AG04450 (cell line): ENCODE measurements at regions not wholly inside any gene's neighbourhood (a gene's known extent, or its start where the extent isn't known, plus 50 kb on each side); places are given as distances from the start of the nearest gene placed in this dataset.

Experiments used
- CTCF ChIA-PET: fragments of 300-600, 350-600 bp; formaldehyde crosslinking; extraction: SDS; loops from one replicate; lab custom pipeline; 2022; ENCODE audit warnings: antibody characterized with exemption, inconsistent platforms; lab: Charles Lee
- POLR2A ChIA-PET: fragments of 350-600 bp; formaldehyde crosslinking; extraction: SDS; loops from one replicate; lab custom pipeline; 2021; ENCODE audit warnings: antibody characterized with exemption, inconsistent platforms; lab: Yijun Ruan, JAX
- DNase-seq: peaks from one replicate; pipeline ENCODE4 v3.0.0-alpha.2; 2011; ENCODE audit warnings: low read depth, low spot score
- H3K27ac ChIP-seq: one replicate; pipeline ENCODE4 v1.5.1; 2012; ENCODE audit warnings: low read depth, low read length, control low read depth
- H3K27me3 ChIP-seq: one replicate; pipeline ENCODE4 v1.6.0; 2012; ENCODE audit warnings: low read length; ENCODE audit not compliant: control insufficient read depth, insufficient read depth
- H3K4me3 ChIP-seq: 2 replicates; pipeline ENCODE4 v1.5.1; 2011; ENCODE audit warnings: mild to moderate bottlenecking, low read depth, low read length, control low read depth
- H3K9me3 ChIP-seq: 2 replicates; pipeline ENCODE4 v1.5.1; 2012; ENCODE audit warnings: low read length; ENCODE audit not compliant: control insufficient read depth, insufficient read depth
- TF ChIP-seq, protein P1 (sequence below): IDR thresholded peaks from 2 replicates; pipeline ENCODE4 v1.5.1; 2011; ENCODE audit warnings: low read depth, low read length, control low read depth, inconsistent platforms

DNA sequence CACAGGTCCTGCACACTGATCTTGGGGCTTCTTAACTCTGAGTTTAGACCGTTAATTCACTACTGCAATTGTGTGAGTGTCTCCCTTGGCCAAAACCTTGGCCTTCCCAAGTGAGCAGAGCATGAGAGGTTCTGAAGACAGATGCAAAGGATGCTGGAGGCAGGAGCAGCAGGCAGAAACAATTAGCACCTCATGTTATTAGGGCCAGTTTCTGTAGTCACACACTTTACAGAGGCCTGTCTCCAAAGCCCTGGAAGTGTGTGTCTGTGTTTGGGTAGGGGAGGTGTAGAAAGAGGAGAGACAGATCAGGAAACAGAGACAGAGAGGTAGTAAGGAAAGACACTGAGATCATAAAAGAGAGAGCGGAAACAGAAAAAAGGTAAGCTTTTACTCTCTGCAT, 533.8 kb downstream of the TMEM182 start:
- no peaks in the 10 kb centered on the region for H3K27me3 ChIP-seq
- DNase-seq, result no peak
- CTCF ChIA-PET, result no interaction called here
- H3K27ac ChIP-seq, result no peak overlapping the region
- no peak overlapping the region for H3K4me3 ChIP-seq
- H3K9me3 ChIP-seq, result peaks cover 10% of the 10 kb centered on the region
- POLR2A ChIA-PET, result no interaction called here
- TF ChIP-seq, protein P1, sequence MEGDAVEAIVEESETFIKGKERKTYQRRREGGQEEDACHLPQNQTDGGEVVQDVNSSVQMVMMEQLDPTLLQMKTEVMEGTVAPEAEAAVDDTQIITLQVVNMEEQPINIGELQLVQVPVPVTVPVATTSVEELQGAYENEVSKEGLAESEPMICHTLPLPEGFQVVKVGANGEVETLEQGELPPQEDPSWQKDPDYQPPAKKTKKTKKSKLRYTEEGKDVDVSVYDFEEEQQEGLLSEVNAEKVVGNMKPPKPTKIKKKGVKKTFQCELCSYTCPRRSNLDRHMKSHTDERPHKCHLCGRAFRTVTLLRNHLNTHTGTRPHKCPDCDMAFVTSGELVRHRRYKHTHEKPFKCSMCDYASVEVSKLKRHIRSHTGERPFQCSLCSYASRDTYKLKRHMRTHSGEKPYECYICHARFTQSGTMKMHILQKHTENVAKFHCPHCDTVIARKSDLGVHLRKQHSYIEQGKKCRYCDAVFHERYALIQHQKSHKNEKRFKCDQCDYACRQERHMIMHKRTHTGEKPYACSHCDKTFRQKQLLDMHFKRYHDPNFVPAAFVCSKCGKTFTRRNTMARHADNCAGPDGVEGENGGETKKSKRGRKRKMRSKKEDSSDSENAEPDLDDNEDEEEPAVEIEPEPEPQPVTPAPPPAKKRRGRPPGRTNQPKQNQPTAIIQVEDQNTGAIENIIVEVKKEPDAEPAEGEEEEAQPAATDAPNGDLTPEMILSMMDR, result no peak

DNA sequence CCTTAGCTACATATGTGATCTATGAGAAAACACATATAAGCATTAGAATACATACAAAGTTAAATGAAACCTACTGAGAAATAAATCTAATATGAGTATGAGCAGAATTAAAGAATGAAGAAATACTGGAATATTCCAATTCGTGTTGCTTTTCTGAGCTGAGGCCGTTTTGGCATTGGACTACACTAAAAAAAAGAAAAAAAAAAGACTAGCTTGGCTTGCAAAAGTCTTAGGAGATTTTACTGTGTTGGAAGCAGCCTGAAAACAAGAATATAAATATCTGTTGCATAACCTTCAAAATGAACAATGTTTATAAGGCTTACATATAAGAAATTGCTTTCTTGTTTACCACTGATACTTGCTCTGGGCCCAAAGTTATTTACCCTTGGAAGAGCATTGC, 562.8 kb downstream of the TMEM182 start:
- peaks cover 4% of the 10 kb centered on the region; the same call in 1 of the 2 replicates for H3K9me3 ChIP-seq
- H3K27me3 ChIP-seq, result no peaks in the 10 kb centered on the region
- TF ChIP-seq, protein P1, result no peak
- no peak for DNase-seq
- POLR2A ChIA-PET, result no interaction called here
- CTCF ChIA-PET, result no interaction called here
- H3K4me3 ChIP-seq, result no peak overlapping the region
- H3K27ac ChIP-seq, result no peak overlapping the region

DNA sequence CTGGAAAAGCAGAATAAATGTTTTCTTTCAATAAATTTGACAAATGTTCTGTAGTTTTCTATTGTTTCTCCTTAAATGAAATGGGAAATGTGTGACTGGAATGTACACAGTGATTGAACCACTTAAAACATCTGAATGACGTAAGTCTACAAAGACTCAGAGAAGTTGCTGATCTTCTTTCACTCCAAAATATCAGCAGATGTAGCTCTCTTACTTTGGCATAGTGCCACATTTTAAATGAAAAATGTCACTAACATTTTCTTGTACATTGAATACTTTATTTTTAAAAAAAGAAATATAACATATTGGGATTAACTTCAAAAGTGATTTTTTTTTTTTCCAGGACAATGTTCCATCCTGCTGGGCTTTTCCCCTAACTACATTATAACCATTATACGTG, 565.6 kb downstream of the TMEM182 start:
- no peaks in the 10 kb centered on the region for H3K27me3 ChIP-seq
- no peak for DNase-seq
- ChIA-PET POLR2A (no interaction called here), CTCF (no interaction called here)
- H3K4me3 ChIP-seq, result no peak overlapping the region
- TF ChIP-seq, protein P1, result no peak
- no peak overlapping the region for H3K27ac ChIP-seq
- H3K9me3 ChIP-seq, result peaks cover 7% of the 10 kb centered on the region; the same call in 1 of the 2 replicates

DNA sequence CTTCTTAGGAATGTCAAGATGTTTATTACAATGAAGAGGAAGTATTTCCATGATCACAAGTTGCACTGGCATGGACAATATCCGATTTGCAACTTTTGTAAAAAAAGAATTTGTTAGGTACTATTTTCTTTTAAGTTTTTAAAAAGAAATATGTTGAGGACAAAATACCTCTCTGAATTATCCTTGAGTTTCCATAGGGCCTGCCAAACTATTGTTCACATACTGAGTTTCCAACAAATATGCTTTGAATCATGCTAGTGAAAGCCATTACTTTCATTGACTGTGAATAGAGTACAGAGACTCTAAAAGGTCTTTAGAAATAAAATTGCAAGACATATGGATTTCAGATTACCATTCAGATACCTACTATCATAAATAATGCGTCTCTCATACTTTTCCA, 566.1 kb downstream of the TMEM182 start:
- ChIA-PET CTCF (no interaction called here), POLR2A (no interaction called here)
- H3K27ac ChIP-seq, result no peak overlapping the region
- DNase-seq, result no peak
- H3K4me3 ChIP-seq, result no peak overlapping the region
- TF ChIP-seq, protein P1, result no peak
- H3K9me3 ChIP-seq, result peaks cover 7% of the 10 kb centered on the region; the same call in 1 of the 2 replicates
- no peaks in the 10 kb centered on the region for H3K27me3 ChIP-seq

DNA sequence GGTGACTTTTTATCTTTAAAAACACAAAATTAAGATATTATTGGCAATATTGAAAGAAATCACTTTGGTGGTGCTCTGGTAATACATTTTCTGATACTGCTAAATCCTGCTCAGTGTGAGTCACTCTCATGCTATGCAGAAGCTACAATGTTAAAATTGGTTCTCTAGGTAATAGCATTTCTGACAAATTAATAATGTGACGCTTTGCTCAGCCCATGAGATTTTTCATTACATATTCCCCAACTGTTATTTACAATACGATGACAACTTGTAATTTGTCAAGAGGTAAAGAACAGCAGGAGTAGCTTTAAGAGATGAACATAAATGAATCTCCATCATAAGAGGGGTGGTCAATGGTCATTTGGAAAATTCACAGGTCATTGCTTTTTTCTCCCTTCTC, 573.6 kb downstream of the TMEM182 start:
- no peak overlapping the region for H3K27ac ChIP-seq
- H3K27me3 ChIP-seq, result no peaks in the 10 kb centered on the region
- H3K9me3 ChIP-seq, result peaks cover 7% of the 10 kb centered on the region; the same call in 1 of the 2 replicates
- ChIA-PET POLR2A (no interaction called here), CTCF (no interaction called here)
- TF ChIP-seq, protein P1, result no peak
- no peak for DNase-seq
- no peak overlapping the region for H3K4me3 ChIP-seq
